Transverse colon (tissue), 4 donors: ENCODE measurements at regions not wholly inside any gene's neighbourhood (a gene's known extent, or its start where the extent isn't known, plus 50 kb on each side); places are given as distances from the start of the nearest gene placed in this dataset.

Experiments
- DNase-seq: peaks from one replicate; pipeline ENCODE4 v3.0.0-alpha.2; 2019
- H3K27ac ChIP-seq, 4 donors: fragments of 200-600 bp; sonication (generic); 2 replicates each; pipeline ENCODE4 v1.5.1; 2016 to 2018; ENCODE audit warnings: inconsistent platforms in 4 of 4
- H3K27me3 ChIP-seq: fragments of 200-600 bp; sonication (generic); 2 replicates; pipeline ENCODE4 v1.5.1; 2017; ENCODE audit warnings: inconsistent platforms
- H3K36me3 ChIP-seq, 4 donors: fragments of 200-600 bp; sonication (generic); 2 replicates each; pipeline ENCODE4 v1.5.1; 2017 to 2019; ENCODE audit warnings: inconsistent platforms in 4 of 4
- H3K4me1 ChIP-seq, 4 donors: fragments of 200-600 bp; sonication (generic); 2 replicates each; pipeline ENCODE4 v1.5.1; 2017 to 2020; ENCODE audit warnings: inconsistent platforms in 4 of 4
- H3K4me3 ChIP-seq, 4 donors: fragments of 200-600 bp; sonication (generic); 1 replicate in 1 of 4; 2 replicates in 3 of 4; pipeline versions ENCODE4 v1.5.1 to v1.6.1; 2017 to 2019; ENCODE audit warnings: inconsistent platforms in 4 of 4
- H3K9me3 ChIP-seq, 2 donors: fragments of 200-600 bp; sonication (generic); 2 replicates each; pipeline ENCODE4 v1.5.1; 2017 to 2019; ENCODE audit warnings: inconsistent platforms in 2 of 2
- CTCF ChIP-seq, 5 experiments: fragments of 200-600 bp in 3 of 5; fragments of 450-650 bp in 2 of 5; sonication (generic) in 3 of 5; IDR thresholded peaks; 1 replicate in 2 of 5; 2 replicates in 3 of 5; pipeline ENCODE4 v1.5.1; 2016 to 2017; ENCODE audit warnings: antibody characterized with exemption in 5 of 5, inconsistent platforms in 3 of 5, mild to moderate bottlenecking in 2 of 5, moderate library complexity in 1 of 5
- EP300 ChIP-seq: sonication (generic); formaldehyde crosslinking; IDR thresholded peaks from one replicate; pipeline ENCODE4 v1.6.1; 2017; ENCODE audit warnings: antibody characterized with exemption, low read depth
- POLR2A ChIP-seq: fragments of 450-650 bp; IDR thresholded peaks from one replicate; pipeline ENCODE4 v1.6.1; 2016; ENCODE audit warnings: antibody characterized with exemption, mild to moderate bottlenecking, moderate library complexity
- POLR2AphosphoS5 ChIP-seq, 3 donors: sonication (generic); formaldehyde crosslinking; IDR thresholded peaks; one replicate each; pipeline ENCODE4 v1.6.1; 2016; ENCODE audit warnings: antibody characterized with exemption in 3 of 3
- WGBS, 2 donors: methylation state at CpG; one replicate each; pipeline ENCODE4 v1.1.5; 2018; ENCODE audit warnings: low coverage in 1 of 2; 5-methylcytosine and 5-hydroxymethylcytosine counted together
- in situ Hi-C, 4 donors: fragments of 200-750 bp; cut with MboI; loops; one replicate each; pipeline versions ENCODE4 v1.15.0 to v1.15.1; 2017; ENCODE audit warnings: low sequenced_read_pairs in 3 of 4, low pct_ligation_motif_present in 1 of 4, low pct_unique_long_range_greater_than_20kb in 1 of 4
- intact Hi-C: fragments of 100-400 bp; cut with DNase I; formaldehyde crosslinking; loops from one replicate; pipeline ENCODE4 v1.15.1; 2023; ENCODE audit warnings: low total_unique reads

DNA sequence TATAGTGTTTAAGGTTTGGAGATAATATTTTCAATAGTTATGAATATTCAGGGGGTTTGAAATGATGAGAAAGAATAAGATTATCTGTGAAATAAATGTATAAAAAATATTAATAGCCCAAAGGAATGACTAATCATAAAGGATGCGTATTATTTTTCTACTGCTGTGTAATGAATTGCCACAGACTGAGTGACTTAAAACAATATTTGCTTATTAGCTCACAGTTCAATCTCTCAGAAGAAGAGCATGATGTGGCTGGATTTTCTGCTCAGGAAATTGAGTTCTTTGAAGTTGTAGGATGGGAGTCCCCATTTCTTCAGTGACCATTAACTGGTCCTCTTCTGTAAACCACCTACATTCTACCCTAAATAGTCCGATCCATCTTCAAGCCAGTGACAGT lies 1680.8 kb upstream of the AGA start:
- intact Hi-C loops = no loop called here
- WGBS, 2 donors = 87 to 95% methylated on average over 2 of the region's 2 CpGs
- in situ Hi-C loops = no loop called here
- Histone ChIP-seq H3K36me3 (no peaks in the 10 kb centered on the region), H3K27me3 (no peaks in the 10 kb centered on the region), H3K4me1 (no peaks in the 10 kb centered on the region), H3K27ac (no peak overlapping the region), H3K9me3 (no peaks in the 10 kb centered on the region), H3K4me3 (no peak overlapping the region)
- TF ChIP-seq CTCF (IDR thresholded peaks at IDR 0.05) (no peak), EP300 (no peak), POLR2A (no peak), POLR2AphosphoS5 (IDR thresholded peaks at IDR 0.05) (no peak)
- DNase-seq = no peak

DNA sequence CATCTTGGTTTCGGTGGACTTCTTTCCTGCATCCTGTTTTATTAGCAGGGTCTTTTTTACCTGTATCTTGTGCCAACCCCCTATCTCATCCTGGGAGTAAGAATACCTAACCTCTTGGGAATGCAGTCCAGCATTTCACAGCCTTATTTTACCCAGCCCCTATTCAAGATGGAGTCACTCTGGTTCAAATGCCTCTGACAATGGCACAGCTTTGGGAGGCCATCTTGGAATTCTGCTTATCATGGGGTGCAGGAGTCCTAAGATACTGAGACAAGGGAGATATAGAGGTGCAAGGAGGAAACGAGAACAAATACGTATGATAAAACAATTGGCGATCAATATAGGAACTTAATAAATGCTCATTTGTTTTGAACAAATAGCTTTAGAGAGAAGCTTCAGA lies 1682.2 kb upstream of the AGA start:
- DNase-seq = no peak
- Histone ChIP-seq H3K27me3 (no peaks in the 10 kb centered on the region), H3K27ac (no peak overlapping the region), H3K36me3 (no peaks in the 10 kb centered on the region), H3K4me1 (no peaks in the 10 kb centered on the region), H3K9me3 (no peaks in the 10 kb centered on the region), H3K4me3 (no peak overlapping the region)
- TF ChIP-seq CTCF (IDR thresholded peaks at IDR 0.05) (no peak), POLR2AphosphoS5 (IDR thresholded peaks at IDR 0.05) (no peak), POLR2A (no peak), EP300 (no peak)
- intact Hi-C loops = no loop called here
- in situ Hi-C loops = no loop called here
- WGBS, 2 donors = 92 to 94% methylated on average over 4 of the region's 4 CpGs

GRCh38 chr4:179124957-179125356 lies 1682.7 kb upstream of the AGA start:
- in situ Hi-C loops = no loop called here
- 64% methylated on average over 1 of the region's 1 CpG for WGBS, 2 donors

GRCh38 chr4:179125870-179126269 lies 1683.6 kb upstream of the AGA start:
- no peaks in the 10 kb centered on the region for H3K9me3 ChIP-seq
- no peaks in the 10 kb centered on the region for H3K27me3 ChIP-seq
- no peak overlapping the region for H3K4me3 ChIP-seq
- in situ Hi-C loops (no loop called here), intact Hi-C loops (no loop called here)
- no peak for DNase-seq
- H3K4me1 ChIP-seq = no peaks in the 10 kb centered on the region
- H3K36me3 ChIP-seq = no peaks in the 10 kb centered on the region
- 40 to 51% methylated on average over 2 of the region's 2 CpGs for WGBS, 2 donors
- no peak overlapping the region for H3K27ac ChIP-seq
- no peak for TF ChIP-seq POLR2A
- no peak for TF ChIP-seq CTCF (IDR thresholded peaks at IDR 0.05)
- no peak for TF ChIP-seq EP300
- TF ChIP-seq POLR2AphosphoS5 (IDR thresholded peaks at IDR 0.05) = no peak

More at GRCh38 chr4:179124957-179125356, 1682.7 kb upstream of the AGA start:
- H3K4me1 ChIP-seq = no peaks in the 10 kb centered on the region
- no peak overlapping the region for H3K4me3 ChIP-seq
- intact Hi-C loops = no loop called here
- TF ChIP-seq POLR2A (no peak), EP300 (no peak), CTCF (IDR thresholded peaks at IDR 0.05) (no peak), POLR2AphosphoS5 (IDR thresholded peaks at IDR 0.05) (no peak)
- H3K27ac ChIP-seq = no peak overlapping the region
- H3K27me3 ChIP-seq = no peaks in the 10 kb centered on the region
- no peaks in the 10 kb centered on the region for H3K9me3 ChIP-seq
- DNase-seq = no peak
- no peaks in the 10 kb centered on the region for H3K36me3 ChIP-seq
